ENCODE measurements at regions not wholly inside any gene's neighbourhood (a gene's known extent, or its start where the extent isn't known, plus 50 kb on each side); places are given as distances from the start of the nearest gene placed in this dataset.

DNA sequence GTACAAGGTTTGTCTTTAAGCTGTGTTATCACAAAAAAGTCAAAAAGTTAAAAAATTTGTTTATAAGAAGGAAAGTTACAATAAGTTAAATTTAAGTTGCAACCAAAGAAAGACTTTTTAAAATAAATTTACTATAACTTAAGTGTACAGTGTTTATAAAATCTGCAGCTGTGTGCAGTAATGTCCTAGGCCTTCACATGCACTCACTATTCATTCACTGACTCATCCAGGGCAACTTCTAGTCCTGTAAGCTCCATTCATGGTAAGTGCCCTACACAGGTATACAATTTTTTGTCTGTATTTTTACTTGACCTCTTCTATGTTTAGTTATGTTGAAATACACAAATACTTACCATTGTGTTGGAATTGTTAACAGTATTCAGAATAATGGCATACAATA is 667.9 kb upstream of the SLITRK5 start:
- H3K27ac ChIP-seq (ENCODE audit: insufficient read length, low read depth, low read length): no peak overlapping the region
- Mint-ChIP-seq H3K36me3 (ENCODE audit: insufficient read depth in 1 of 3, low read depth in 3 of 3) (no peaks in the 10 kb centered on the region; a peak in 1 of 7 replicates), H3K27me3 (ENCODE audit: low read depth) (no peaks in the 10 kb centered on the region), H3K4me3 (no peak overlapping the region), H3K9me3 (peaks cover 4 to 6% of the 10 kb centered on the region in 2 experiments; a peak in 4 of 5 replicates), H3K27ac (no peak overlapping the region), H3K4me1 (no peaks in the 10 kb centered on the region)
- H3K18ac ChIP-seq (ENCODE audit: insufficient read length, low read depth, low read length): no peak overlapping the region
- no peak overlapping the region for H4K91ac ChIP-seq (ENCODE audit: insufficient read length, low read depth, low read length)
- H3K23me2 ChIP-seq (ENCODE audit: insufficient read length, low read depth, low read length, poor library complexity, severe bottlenecking): no peaks in the 10 kb centered on the region
- no peaks in the 10 kb centered on the region for H3K9me3 ChIP-seq (ENCODE audit: control insufficient read depth, low read depth, low read length)
- H4K8ac ChIP-seq (replicated peaks; ENCODE audit: insufficient read length, low read depth, low read length): no peak overlapping the region
- no peak overlapping the region for H4K5ac ChIP-seq (ENCODE audit: insufficient read length, low read depth, low read length)
- H3K4me2 ChIP-seq (ENCODE audit: insufficient read depth, insufficient read length, low read length): no peak overlapping the region
- H3K14ac ChIP-seq (ENCODE audit: insufficient read depth, low read length): no peak overlapping the region
- H2BK120ac ChIP-seq (ENCODE audit: low read depth, low read length, poor library complexity, severe bottlenecking): no peak overlapping the region
- H3T11ph ChIP-seq (ENCODE audit: low read length): no peak overlapping the region
- H3K27me3 ChIP-seq (ENCODE audit: insufficient read depth, low read length): no peaks in the 10 kb centered on the region
- no peaks in the 10 kb centered on the region for H3K4me1 ChIP-seq (ENCODE audit: insufficient read depth, low read length)
- no peak overlapping the region for H2BK5ac ChIP-seq (ENCODE audit: insufficient read length, low read length)
- H2BK12ac ChIP-seq (ENCODE audit: insufficient read length, low read depth, low read length): no peak overlapping the region
- H3K23ac ChIP-seq (ENCODE audit: insufficient read length, low read depth, low read length): no peak overlapping the region
- H4K20me1 ChIP-seq (ENCODE audit: control insufficient read depth, insufficient read depth, insufficient read length): no peaks in the 10 kb centered on the region
- no peak for DNase-seq
- no peak overlapping the region for H2AK5ac ChIP-seq (ENCODE audit: insufficient read length, low read length)
- no peak overlapping the region for H3K56ac ChIP-seq (ENCODE audit: insufficient read length, low read depth, low read length)
- H2BK20ac ChIP-seq (ENCODE audit: low read depth, low read length, poor library complexity, severe bottlenecking): no peak overlapping the region
- no peak overlapping the region for H2AFZ ChIP-seq (ENCODE audit: low read length)
- H3K9ac ChIP-seq (ENCODE audit: extremely low read depth, insufficient read length, low read length): no peak overlapping the region
- no peak overlapping the region for H3K4ac ChIP-seq (ENCODE audit: low read depth, low read length)
- TF ChIP-seq CTCF (conservative IDR thresholded peaks at IDR 0.05): no peak
- H3K79me2 ChIP-seq (ENCODE audit: insufficient read depth, low read length): no peaks in the 10 kb centered on the region
- no peak overlapping the region for H2BK15ac ChIP-seq (ENCODE audit: low read depth, low read length)
- H3K79me1 ChIP-seq (ENCODE audit: insufficient read depth, low read depth, low read length, poor library complexity, severe bottlenecking): no peaks in the 10 kb centered on the region

Data from H9 (cell line).